ENCODE measurements at regions not wholly inside any gene's neighbourhood (a gene's known extent, or its start where the extent isn't known, plus 50 kb on each side); places are given as distances from the start of the nearest gene placed in this dataset.
"Not testable (repeated sequence)": the region's sequence is repeated elsewhere in the genome, so short reads cannot be mapped to it uniquely, and the experiment has no call there.

DNA sequence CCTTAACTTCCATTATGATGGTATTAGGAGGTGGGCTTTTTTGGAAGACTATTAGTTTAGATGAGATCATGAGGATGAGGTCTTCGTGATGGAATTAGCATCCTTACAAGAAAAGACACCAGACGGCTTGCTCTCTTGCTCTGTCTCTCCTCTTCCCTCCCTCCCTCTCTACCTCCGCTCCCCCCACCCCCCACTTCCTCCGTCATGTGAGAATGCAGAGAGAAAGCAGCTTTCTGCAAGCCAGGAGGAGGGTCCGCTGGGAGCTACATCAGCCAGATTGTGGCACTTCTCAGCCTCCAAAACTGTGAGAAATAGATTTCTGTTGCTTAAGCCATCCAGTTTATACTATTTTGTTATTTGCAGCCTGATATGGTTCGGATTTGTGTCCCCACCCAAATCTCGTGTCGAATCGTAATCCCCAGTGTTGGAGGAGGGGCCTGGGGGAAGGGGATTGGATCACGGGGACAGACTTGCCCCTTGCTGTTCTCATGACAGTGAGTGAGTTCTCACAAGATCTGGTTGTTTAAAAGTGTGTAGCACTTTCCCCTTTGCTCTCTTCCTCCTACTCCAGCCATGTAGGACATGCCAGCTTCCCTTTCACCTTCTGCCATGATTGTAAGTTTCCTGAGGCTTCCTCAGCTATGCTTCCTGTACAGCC is 74.3 kb downstream of the NPIPA5 start:
- TF ChIP-seq, protein P1, sequence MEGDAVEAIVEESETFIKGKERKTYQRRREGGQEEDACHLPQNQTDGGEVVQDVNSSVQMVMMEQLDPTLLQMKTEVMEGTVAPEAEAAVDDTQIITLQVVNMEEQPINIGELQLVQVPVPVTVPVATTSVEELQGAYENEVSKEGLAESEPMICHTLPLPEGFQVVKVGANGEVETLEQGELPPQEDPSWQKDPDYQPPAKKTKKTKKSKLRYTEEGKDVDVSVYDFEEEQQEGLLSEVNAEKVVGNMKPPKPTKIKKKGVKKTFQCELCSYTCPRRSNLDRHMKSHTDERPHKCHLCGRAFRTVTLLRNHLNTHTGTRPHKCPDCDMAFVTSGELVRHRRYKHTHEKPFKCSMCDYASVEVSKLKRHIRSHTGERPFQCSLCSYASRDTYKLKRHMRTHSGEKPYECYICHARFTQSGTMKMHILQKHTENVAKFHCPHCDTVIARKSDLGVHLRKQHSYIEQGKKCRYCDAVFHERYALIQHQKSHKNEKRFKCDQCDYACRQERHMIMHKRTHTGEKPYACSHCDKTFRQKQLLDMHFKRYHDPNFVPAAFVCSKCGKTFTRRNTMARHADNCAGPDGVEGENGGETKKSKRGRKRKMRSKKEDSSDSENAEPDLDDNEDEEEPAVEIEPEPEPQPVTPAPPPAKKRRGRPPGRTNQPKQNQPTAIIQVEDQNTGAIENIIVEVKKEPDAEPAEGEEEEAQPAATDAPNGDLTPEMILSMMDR (IDR thresholded peaks at IDR 0.05) = not testable (repeated sequence)
- TF ChIP-seq POLR2A (IDR thresholded peaks at IDR 0.05) = not testable (repeated sequence)
